ENCODE measurements at regions not wholly inside any gene's neighbourhood (a gene's known extent, or its start where the extent isn't known, plus 50 kb on each side); places are given as distances from the start of the nearest gene placed in this dataset.

DNA sequence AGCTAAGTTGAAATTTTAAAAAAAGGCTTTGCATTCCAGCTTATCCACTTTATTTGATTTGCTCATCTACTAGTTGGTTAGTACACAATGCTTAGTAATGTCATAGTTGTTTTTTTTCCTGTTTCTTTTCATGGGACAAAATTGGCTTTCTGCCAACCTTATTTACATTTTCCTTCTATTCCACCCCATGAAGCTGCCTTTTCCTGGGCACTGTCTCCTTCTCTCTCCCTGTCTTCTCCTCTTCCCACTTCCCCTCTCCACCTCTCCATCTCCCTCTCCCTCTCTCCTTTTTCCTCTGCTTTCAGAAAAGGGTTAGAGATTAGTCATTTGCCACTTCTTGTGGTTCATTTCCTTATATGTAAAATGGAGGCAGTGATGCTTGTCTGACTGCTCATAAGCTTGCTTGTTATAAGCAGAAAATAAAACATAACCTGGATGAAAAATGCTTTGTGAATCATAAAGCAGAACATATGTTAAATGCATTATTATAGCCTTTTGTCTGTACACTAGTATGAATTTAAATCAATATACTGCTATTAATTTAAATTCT is 181.9 kb downstream of the CEP135 start:
- DNase-seq (ENCODE audit: extremely low spot score, unreplicated experiment), result no peak
- TF ChIP-seq, protein P1, sequence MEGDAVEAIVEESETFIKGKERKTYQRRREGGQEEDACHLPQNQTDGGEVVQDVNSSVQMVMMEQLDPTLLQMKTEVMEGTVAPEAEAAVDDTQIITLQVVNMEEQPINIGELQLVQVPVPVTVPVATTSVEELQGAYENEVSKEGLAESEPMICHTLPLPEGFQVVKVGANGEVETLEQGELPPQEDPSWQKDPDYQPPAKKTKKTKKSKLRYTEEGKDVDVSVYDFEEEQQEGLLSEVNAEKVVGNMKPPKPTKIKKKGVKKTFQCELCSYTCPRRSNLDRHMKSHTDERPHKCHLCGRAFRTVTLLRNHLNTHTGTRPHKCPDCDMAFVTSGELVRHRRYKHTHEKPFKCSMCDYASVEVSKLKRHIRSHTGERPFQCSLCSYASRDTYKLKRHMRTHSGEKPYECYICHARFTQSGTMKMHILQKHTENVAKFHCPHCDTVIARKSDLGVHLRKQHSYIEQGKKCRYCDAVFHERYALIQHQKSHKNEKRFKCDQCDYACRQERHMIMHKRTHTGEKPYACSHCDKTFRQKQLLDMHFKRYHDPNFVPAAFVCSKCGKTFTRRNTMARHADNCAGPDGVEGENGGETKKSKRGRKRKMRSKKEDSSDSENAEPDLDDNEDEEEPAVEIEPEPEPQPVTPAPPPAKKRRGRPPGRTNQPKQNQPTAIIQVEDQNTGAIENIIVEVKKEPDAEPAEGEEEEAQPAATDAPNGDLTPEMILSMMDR (IDR thresholded peaks at IDR 0.05), result no peak
- no peak overlapping the region for H3K27ac Mint-ChIP-seq (ENCODE audit: unreplicated experiment)
- no peaks in the 10 kb centered on the region for H3K36me3 Mint-ChIP-seq (ENCODE audit: unreplicated experiment)
- H3K9me3 Mint-ChIP-seq (ENCODE audit: unreplicated experiment), result no peaks in the 10 kb centered on the region
- H3K27me3 Mint-ChIP-seq (ENCODE audit: unreplicated experiment), result no peaks in the 10 kb centered on the region
- H3K4me1 Mint-ChIP-seq (ENCODE audit: unreplicated experiment), result peaks cover 5% of the 10 kb centered on the region
- no peak overlapping the region for H3K4me3 Mint-ChIP-seq (ENCODE audit: unreplicated experiment)

DNA sequence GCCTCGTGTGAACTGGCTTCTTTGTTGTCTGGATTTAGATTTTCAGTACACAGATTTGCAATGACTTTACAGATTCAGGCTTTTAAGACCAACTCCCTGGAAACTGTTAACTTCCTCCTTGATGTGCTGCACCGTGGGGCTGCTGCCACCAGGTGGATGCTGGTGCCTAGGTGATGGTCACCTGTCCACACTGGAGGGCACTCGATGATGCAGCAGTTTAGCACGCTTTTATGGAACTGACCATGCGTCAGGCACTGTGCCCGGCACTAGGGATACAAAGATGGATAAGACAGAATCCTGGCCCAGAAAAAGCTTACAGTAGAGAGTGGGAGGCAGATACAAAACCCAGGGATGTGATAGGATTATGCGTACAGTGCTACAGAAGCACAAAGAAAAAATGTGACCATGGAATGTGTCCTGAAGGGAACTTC is 180.7 kb downstream of the CEP135 start:
- Mint-ChIP-seq H3K4me3 (ENCODE audit: unreplicated experiment) (no peak overlapping the region), H3K27me3 (ENCODE audit: unreplicated experiment) (no peaks in the 10 kb centered on the region), H3K4me1 (ENCODE audit: unreplicated experiment) (peaks cover 2% of the 10 kb centered on the region), H3K27ac (ENCODE audit: unreplicated experiment) (no peak overlapping the region), H3K36me3 (ENCODE audit: unreplicated experiment) (no peaks in the 10 kb centered on the region), H3K9me3 (ENCODE audit: unreplicated experiment) (no peaks in the 10 kb centered on the region)
- TF ChIP-seq, protein P1 (IDR thresholded peaks at IDR 0.05), result peak; percentile 14
- DNase-seq (ENCODE audit: extremely low spot score, unreplicated experiment), result no peak

DNA sequence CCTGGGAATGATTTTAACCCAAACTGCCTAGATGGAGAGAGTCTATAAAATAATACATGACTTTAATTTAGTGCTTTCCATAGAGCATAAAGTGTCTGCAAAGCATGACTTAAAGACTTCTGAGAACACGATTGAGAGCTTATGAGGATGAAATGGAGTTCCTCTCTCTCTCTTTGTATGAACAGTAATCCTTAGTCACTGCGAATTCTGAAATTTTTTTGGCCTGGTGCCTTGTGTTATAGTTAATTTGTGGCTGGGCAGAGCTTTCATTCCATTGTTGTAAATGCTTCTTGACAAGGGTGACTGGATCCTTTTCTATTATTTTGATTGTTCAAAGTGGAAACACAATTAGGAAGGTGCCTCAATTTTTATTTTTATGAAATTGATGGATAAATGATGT is 179.5 kb downstream of the CEP135 start:
- DNase-seq (ENCODE audit: extremely low spot score, unreplicated experiment), result no peak
- Mint-ChIP-seq H3K27me3 (ENCODE audit: unreplicated experiment) (no peaks in the 10 kb centered on the region), H3K4me1 (ENCODE audit: unreplicated experiment) (no peaks in the 10 kb centered on the region), H3K36me3 (ENCODE audit: unreplicated experiment) (no peaks in the 10 kb centered on the region), H3K9me3 (ENCODE audit: unreplicated experiment) (no peaks in the 10 kb centered on the region), H3K4me3 (ENCODE audit: unreplicated experiment) (no peak overlapping the region), H3K27ac (ENCODE audit: unreplicated experiment) (no peak overlapping the region)
- TF ChIP-seq, protein P1 (IDR thresholded peaks at IDR 0.05), result no peak

DNA sequence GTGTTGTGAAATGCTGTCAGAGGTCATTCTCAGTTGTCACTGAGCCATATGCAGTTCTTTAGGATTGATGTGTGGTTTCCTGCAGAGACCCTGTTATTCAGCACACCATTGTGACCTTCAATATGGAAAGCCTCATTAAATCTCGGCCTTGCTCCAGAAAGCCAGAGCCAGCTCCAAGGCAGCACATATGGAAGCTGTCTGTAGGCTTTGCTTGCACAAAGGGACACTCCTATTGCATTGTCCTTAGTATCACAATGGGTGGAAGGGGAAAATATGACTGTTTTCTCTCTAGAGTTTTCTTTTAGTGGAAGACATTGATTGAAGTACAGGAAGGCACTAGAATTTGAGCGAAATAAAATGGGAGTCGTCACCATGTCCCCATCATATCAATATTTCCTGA is 179.0 kb downstream of the CEP135 start:
- TF ChIP-seq, protein P1 (IDR thresholded peaks at IDR 0.05), result no peak
- H3K27me3 Mint-ChIP-seq (ENCODE audit: unreplicated experiment), result no peaks in the 10 kb centered on the region
- H3K36me3 Mint-ChIP-seq (ENCODE audit: unreplicated experiment), result no peaks in the 10 kb centered on the region
- no peaks in the 10 kb centered on the region for H3K9me3 Mint-ChIP-seq (ENCODE audit: unreplicated experiment)
- no peaks in the 10 kb centered on the region for H3K4me1 Mint-ChIP-seq (ENCODE audit: unreplicated experiment)
- DNase-seq (ENCODE audit: extremely low spot score, unreplicated experiment), result no peak
- H3K4me3 Mint-ChIP-seq (ENCODE audit: unreplicated experiment), result no peak overlapping the region
- no peak overlapping the region for H3K27ac Mint-ChIP-seq (ENCODE audit: unreplicated experiment)

DNA sequence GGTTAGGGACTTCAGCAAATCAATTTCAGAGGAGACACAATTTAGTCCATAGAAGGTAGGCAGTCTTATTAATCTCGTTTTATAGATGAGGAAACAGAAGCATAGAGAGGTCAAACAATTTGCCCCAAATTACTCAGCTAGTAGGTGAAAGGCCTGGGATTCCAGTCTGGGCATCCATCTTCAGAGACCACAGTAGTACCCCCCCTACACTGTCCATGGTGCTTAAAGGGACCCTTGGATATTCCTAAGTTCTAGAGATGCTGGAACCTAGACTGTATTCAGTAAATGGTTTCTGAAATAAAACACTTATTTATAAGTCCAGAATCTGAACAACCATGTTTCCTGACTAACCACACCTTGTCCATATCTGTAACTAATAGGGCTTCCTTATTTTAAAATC is 174.8 kb downstream of the CEP135 start:
- no peaks in the 10 kb centered on the region for H3K27me3 Mint-ChIP-seq (ENCODE audit: unreplicated experiment)
- no peaks in the 10 kb centered on the region for H3K9me3 Mint-ChIP-seq (ENCODE audit: unreplicated experiment)
- no peaks in the 10 kb centered on the region for H3K36me3 Mint-ChIP-seq (ENCODE audit: unreplicated experiment)
- H3K4me1 Mint-ChIP-seq (ENCODE audit: unreplicated experiment), result no peaks in the 10 kb centered on the region
- TF ChIP-seq, protein P1 (IDR thresholded peaks at IDR 0.05), result no peak
- H3K4me3 Mint-ChIP-seq (ENCODE audit: unreplicated experiment), result no peak overlapping the region
- H3K27ac Mint-ChIP-seq (ENCODE audit: unreplicated experiment), result no peak overlapping the region
- DNase-seq (ENCODE audit: extremely low spot score, unreplicated experiment), result no peak

All from osteocyte (in vitro differentiated cells).